ENCODE measurements at regions not wholly inside any gene's neighbourhood (a gene's known extent, or its start where the extent isn't known, plus 50 kb on each side); places are given as distances from the start of the nearest gene placed in this dataset.
"Not testable (repeated sequence)": the region's sequence is repeated elsewhere in the genome, so short reads cannot be mapped to it uniquely, and the experiment has no call there.

DNA sequence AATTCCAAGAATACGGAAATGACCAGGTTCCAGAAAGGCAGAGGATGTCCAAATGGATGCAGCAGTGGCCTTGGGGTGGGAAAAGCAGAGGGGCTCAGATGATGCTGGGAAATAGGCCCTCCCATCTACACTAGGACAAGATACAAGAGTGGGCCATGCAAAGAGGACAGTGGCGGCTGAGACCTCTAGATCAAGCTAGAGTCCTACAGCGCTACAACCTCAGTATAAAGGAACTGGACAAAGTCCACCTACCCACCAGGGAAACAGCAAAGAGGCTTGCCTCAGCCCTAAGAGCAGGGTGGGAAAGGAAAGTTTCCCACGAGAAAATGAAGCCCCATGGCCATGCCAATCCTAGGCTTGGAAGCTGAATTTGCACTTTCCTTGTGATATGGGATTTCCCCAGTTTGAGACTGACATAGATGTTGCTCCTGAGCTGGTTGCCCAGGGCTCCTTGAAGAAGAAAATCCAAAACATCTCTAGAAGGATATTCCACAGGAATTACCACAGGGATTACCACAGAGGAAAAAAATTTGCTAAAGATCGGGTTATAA is 282.2 kb downstream of the MREG start:
- intact Hi-C loops (cut with DNase I): no loop called here
- no peak for DNase-seq (ENCODE audit: low spot score)

DNA sequence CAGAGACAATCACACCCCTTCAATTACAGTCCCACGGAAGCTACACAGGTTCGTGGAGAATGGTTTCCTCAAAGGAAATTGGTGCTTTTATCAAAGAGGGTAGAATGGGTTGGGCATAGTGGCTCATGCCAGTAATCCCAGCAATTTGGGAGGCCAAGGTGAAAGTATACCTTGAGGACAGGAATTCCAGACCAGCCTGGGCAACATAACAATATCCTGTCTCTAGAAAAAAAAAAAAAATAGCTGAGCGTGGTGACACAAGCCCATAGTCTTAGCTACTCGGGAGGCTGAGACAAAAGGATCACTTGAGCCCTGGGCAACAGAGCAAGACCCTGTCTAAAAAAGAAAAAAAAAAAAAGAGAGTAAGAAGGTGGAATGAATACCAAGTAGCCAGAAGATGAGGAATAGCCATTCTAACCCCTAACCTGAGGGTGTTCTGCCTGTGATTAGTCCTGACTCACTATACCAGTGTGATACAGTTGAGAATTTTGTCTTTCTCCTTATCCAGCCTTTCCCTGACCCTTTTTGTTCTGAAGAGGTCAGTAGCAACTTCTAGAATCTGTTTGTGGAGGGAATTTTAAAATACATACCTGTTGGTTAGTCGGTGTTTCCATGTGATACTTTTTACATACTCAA is 283.2 kb downstream of the MREG start:
- no peak for DNase-seq (ENCODE audit: low spot score)
- intact Hi-C loops (cut with DNase I): no loop called here

DNA sequence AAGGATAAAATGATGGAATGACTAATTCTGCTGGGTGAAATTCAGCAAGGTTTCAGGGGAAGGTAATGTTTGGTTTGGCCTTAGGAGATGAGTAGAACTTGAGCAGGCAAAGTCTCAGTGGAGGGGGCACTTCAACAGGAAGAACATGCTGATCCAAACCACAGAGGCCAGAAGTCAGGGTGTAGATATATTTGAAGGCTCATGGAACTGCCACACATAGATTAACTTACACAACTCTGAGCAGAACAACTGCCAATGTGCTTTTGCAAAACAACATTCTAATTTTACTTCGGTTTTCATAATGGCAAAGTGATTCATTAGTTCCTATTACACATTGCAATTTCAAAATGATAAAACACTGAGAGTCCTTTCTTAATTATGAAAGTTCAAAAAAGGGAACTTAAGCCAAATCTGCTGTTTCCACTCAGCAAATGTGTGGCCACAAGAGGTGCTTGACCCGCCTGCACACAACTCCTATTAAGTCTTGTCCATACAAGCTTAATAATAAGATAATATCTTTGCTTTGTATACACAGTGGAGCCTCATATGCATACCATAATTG is 284.8 kb downstream of the MREG start:
- no peak for DNase-seq (ENCODE audit: low spot score)
- intact Hi-C loops (cut with DNase I): no loop called here

DNA sequence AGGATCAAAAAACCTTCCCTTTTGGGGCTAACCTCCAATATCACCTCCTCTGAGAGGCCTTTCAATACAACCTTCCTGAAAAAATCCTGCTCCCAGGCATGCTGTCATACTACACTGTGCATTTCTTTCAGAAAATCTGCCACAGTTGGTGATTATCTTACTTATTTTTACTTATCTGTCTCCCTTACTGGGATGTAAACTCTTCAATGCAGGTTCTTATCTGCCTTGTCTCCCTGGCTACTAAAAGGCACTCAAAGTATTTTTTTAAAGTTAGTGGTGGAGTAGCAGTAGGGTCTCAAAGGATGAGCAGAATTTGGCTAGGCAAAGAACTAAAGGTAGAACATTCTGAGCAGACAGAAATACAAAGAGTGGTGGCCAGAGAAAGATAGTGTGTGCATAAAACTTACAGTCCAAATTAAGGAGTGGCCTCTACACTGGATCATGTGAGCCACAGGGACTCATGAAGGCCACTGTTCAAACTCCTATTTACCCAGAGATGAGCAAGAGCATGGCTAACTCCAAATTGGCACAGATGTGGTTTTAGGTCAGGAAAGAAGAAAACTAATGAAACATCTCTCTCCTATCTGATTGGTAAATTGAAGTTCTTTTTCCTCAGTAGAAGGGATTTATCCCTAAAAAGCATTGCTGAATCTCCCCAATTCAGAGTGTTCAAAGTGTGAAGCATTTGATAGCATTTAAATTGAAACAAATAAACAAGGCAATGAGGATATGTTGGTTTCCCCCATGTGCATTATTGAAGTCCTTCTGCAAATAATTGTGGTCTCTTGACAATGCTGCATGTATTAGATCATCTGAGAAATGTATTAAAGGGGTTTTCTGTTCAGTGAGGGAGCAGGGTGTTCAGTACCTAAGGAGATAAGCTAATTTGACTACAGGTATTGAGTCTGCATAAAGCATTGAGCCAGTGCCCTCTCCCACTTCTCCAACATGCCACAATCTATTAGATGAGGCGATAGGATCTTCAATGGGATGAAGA is 285.5 kb downstream of the MREG start:
- DNase-seq (ENCODE audit: low spot score): no peak
- intact Hi-C loops (cut with DNase I): no loop called here

DNA sequence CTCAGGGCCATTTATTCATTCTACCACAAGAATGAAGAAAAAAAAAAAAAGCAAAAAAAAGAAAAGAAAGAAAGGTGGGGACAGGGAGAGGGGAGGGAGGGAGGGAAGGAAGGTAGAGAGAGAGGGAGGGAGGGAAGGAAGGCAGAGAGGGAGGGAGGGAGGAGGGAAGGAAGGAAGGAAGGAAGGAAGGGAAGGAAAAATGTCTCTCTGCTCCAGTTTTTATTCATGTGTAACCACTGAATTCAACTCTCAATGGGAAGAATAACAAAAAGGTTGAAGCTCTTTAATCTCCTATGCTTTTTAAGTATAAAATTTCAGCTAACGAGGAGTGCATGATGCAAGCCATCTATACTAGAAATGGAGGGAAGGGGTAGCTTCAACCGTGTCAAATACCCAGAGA is 287.3 kb downstream of the MREG start:
- DNase-seq (ENCODE audit: low spot score): no peak
- intact Hi-C loops (cut with DNase I): no loop called here

DNA sequence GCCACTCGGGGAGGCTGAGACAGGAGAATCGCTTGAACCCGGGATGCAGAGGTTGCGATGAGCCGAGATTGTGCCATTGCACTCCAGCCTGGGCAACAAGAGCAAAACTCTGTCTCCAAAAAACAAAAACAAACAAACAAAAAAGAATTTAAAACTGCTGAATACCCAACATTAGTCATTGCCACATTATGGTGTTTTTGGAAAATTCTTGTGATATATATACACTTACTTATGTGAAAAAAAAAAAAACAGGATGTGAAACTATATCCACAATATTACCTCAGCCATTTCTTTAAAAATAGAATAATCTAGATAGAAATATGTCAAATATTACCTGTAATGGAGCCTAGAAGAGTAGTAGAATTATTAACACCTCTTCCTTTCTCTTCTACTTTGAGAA is 288.3 kb upstream of the FN1 start:
- intact Hi-C loops (cut with DNase I): no loop called here
- DNase-seq (ENCODE audit: low spot score): no peak

DNA sequence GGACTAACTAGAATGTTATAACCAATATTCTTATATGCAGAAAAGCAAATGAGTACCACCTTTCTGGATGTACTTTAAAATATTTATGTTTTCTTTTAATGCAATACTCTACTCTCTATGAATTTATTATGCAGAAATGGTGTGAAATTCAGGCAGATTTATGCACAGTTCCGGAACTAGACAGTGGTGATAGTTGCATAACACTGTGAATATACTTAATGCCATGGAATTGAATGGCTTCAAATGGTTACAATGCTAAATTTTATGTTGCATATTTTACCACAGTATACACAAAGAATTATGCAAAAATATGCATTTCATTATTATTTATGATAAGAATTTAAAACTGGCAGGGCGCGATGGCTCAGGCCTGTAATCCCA is 287.8 kb upstream of the FN1 start:
- DNase-seq (ENCODE audit: low spot score): no peak
- intact Hi-C loops (cut with DNase I): no loop called here

DNA sequence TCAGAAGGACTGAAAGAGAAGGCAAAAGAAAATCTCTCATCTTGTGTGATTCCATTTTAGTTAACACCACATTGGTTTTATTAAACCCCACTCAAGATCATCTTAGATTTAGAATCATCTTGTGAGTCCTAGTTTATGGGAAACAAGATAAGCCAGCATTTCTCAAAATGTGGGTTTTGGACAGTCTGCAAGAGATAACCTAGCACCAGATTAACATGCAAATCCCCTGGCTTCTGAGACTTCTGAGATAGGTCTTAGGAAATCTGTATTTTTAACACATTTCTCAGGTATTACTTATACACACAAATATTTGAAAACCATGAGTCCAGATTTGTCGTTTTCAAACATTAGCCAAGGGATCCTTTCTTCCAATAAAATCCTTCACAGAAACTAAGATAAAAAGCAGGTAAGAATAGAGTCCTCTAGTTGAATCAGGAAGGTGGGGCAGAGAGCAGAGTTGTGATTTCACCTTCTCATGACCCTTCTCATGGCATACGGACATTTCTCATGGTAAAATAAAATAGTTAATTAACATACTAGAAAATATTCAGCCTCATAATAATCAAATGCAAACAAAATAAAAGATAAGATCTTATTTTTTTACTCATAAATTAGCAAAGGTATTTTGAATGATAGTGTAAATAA is 287.2 kb upstream of the FN1 start:
- intact Hi-C loops (cut with DNase I): no loop called here
- no peak for DNase-seq (ENCODE audit: low spot score)

DNA sequence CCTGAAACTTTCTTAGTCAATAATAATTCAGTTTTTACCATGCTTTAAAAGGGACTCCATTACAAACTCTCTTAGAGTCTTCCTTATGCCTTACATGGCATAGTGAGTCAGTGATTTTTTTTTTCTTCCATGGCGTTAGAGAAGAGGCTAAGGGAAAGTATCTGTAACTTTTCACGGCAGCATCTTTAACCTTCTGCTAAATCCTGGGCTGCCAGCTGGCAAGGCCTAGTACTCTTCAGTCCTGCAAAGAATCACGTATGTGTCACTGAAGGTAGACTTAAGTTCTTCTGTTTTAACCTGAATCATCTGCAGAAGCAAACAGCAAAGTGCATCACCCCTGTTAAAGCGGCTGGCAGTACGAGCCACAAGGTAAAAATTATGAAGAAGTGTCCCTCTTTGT is 286.3 kb upstream of the FN1 start:
- intact Hi-C loops (cut with DNase I): no loop called here
- DNase-seq (ENCODE audit: low spot score): no peak

DNA sequence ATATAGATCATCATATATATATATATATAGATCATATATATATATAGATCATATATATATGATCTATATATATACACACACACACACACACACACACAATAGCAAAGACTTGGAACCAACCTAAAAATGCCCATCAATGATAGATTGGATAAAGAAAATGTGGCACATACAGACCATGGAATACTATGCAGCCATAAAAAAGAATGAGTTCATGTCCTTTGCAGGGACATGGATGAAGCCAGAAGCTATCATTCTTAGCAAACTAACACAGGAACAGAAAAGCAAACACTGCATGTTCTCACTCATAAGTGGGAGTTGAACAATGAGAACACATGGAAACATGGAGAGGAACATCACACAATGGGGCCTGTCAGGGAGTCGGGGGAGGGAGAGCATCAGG is 285.6 kb upstream of the FN1 start:
- intact Hi-C loops (cut with DNase I); DNase-seq (ENCODE audit: low spot score): not testable (repeated sequence)

DNA sequence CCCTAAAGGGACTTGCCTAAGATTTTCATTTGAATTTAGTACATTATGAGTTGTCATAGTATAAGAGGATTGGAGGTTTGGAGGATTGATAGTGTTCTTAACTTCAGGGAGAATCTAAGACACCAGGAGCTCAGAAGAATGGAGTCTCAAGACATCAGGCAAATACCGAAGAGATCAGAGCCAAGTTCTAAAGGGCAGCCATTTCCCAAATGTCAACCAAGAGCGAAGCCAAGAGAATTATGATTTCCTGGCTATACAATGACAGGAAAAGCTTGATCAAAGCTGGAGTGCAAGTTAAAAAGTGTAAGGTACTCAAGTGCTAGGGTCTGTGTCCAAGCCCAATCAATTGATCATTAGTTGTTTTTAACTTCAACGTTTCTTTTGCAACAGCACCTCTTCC is 283.0 kb upstream of the FN1 start:
- intact Hi-C loops (cut with DNase I): loop anchor here (2.0 to 10.0 kb wide), 2 partner anchors 40 to 254 kb away; no protein-coding TSS in a partner anchor
- no peak for DNase-seq (ENCODE audit: low spot score)

DNA sequence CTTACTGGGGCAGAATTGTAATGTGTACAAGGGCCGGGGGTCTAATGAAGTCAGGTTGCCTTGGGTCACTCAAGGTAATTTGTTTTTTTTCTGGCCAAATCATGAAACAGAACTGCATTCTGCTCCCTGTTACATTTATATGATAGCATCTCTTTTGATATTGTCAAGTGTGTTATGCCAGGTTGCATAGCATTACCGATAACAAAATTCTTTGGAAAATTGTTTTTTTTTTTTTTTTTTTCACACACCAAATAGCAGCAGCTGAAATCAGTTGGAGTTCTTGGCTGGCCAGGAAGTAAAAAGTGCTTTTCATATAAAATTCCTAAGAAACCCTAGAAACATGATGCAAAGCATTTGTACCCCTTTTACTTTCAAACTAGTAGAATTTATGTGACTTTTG is 282.6 kb upstream of the FN1 start:
- DNase-seq (ENCODE audit: low spot score): no peak
- intact Hi-C loops (cut with DNase I): loop anchor here (2.0 to 10.0 kb wide), 2 partner anchors 40 to 254 kb away; no protein-coding TSS in a partner anchor

DNA sequence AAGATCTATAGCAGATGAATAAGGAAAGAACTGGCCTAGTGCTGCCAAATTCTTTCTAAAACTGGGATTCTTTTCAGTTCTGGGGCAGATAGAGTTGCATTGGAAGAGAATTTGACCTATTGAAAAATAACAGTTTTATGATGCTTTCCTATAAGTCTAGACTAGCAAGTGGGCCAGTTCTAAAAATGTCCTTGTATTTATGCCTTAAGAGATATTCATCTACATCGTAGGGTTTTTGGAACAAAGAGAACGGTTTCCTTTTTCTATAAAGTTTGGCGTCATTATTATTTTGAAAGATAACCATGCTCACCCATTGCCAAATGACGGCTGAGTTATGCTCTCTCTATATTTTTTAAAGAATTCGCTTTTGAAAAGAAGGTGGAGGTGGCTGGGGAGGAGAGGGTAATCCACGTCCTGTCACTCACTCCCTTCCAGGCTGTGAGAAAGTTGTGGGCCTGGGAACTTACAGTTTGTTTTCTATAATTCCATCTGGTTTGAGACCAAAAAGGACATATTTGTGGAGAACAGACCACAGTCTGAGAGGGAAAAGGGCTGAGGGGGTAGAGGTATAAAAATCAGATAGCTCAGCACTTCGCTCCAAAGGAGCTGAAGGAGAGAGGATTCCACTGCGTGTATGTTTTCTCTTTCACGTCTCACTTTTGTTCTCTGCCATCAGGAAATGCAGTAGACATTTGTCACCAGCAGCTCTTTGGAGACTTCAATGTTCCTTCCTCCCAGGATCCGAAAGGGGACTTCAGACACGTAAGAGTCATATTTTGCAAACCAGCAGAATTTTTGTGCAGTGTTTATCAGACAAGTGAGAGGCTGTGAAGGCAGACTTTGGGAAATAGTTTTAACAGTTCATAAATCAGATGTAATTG is 281.9 kb upstream of the FN1 start:
- intact Hi-C loops (cut with DNase I): loop anchor here (2.0 to 10.0 kb wide), 2 partner anchors 41 to 253 kb away; no protein-coding TSS in a partner anchor
- DNase-seq (ENCODE audit: low spot score): no peak

DNA sequence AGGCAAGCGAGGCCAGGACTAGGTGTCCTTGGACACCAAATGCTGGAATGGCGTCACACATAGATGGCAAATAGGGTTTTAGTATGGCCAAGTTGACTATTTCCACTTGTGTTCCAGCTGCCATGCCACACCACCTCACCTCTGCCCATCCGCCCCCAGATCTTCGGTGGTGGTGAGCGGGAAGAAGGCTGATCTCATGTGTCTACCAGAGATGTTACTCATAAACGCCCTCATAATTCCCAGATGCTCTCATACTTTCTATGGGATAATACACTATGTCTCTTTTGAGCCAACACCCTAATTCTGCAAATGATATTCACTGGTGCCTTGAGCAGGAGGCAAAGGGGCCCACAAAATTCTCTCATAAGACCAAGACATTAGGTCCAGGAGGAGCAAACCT is 281.1 kb upstream of the FN1 start:
- intact Hi-C loops (cut with DNase I): loop anchor here (10.0 kb wide), 1 partner anchor 252 kb away; no protein-coding TSS in a partner anchor
- no peak for DNase-seq (ENCODE audit: low spot score)

DNA sequence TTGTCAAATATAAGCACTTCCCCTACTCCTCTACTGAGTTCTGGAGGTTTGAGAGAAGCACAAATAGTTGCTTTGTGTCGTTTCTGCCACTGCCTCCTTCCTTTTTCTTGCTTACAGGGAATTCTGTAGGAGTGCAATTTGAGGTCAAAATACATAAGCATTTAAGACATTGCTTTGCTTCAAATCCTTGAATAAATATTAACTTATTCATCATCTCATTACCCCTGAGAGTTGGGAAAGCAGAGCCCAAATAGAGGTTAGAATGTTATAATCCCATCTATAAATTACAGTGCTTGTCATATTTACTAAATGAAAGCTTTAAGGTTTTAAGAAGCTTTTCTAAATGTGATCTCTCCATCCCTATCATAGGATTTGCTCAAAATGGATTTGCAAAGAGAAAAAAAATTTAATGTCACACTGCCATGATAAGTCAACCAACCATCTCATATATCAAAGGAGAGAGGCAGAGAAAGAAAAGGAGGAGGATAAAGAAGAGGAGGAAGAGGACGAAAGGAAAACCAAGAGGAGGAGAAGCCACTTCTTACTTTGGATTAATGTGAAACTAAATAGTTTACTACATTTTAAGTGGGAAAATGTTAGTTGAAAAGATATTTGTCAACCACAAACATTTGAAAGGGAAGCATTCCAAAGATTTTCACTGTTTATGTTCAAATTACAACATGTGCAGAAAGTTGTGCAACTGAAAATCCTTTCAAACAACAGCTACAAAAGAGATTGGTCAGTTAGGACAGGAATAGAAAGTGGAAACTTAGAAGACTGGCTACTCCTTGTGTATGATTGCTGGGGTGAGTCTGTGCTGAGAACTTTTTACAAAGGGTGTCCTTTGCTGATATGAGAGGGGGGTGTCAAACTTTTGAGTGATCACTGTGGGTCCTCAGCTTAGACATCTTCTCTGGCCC is 277.3 kb upstream of the FN1 start:
- intact Hi-C loops (cut with DNase I): loop anchor here (10.0 kb wide), 1 partner anchor 248 kb away; no protein-coding TSS in a partner anchor
- DNase-seq (ENCODE audit: low spot score): no peak

DNA sequence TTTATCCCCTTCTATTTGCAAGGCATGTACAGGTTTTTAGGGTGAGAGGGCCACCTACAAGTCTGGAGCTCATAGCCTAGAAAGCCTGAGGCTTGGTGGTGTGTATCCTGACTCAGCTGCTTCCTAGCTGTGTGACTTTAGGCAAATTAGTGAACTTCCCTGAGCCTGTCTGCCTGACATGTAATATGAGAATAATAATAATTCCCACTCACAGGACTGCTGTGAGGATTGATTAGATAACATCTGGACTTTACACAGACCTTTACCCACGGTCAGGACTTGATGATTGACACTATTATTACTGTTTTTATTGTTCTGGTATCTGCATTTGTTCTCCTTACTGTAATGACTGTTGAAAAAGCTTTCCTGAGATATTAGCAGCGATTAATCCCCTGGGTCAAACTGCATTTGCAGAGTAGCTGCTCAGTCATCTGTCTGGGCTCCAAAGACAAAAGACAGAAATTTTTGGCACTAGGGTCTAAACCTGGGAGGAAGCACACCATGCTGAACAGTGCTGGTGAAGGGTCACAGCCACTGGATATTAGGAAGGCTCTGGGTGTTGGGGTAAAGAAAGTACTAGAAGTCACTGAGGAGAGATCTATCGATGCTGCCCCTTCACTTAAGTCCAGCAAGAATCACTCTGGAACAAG is 276.5 kb upstream of the FN1 start:
- intact Hi-C loops (cut with DNase I): loop anchor here (10.0 kb wide), 1 partner anchor 248 kb away; no protein-coding TSS in a partner anchor

DNA sequence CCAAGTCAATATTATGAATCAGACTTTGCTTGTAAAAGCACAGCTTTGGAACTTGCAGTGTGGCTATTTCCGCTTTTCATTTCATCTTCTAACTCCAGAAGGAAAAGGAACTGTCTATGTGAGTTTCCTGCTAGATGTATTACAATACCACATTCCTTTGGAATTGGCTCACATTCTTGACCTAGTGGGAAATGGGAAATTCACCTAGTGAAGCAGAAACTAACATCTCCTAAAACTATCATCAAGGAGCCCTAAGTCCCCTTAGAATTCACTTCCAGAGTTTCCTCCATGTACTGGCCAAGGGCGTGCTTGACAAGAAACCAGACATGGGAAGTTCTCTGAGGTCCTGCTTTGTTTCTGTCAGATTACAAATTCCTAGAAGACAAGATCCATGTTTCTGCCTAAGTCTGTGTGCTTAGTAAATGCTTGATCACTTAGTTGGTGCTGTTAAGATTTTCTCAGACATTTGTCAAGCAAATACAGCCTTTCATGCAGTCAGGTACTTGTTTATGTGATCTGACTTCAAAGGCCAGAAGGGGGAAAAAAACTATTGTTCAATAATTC is 275.7 kb upstream of the FN1 start:
- no peak for DNase-seq (ENCODE audit: low spot score)
- intact Hi-C loops (cut with DNase I): loop anchor here (10.0 kb wide), 1 partner anchor 247 kb away; no protein-coding TSS in a partner anchor

More for the DNA sequence above, 276.5 kb upstream of the FN1 start:
- no peak for DNase-seq (ENCODE audit: low spot score)

Measured in cardiac septum (tissue), 1 donor.